Karpas-422 (cell line): ENCODE measurements at regions not wholly inside any gene's neighbourhood (a gene's known extent, or its start where the extent isn't known, plus 50 kb on each side); places are given as distances from the start of the nearest gene placed in this dataset.

Experiments
- DNase-seq: peaks from one replicate; pipeline ENCODE4 v3.0.0-alpha.2; 2015
- H2AFZ ChIP-seq: fragments of 200-600 bp; sonication (generic); 2 replicates; pipeline ENCODE4 v1.6.1; 2014; ENCODE audit warnings: antibody characterized with exemption, low read length, mixed read lengths
- H3K27ac ChIP-seq: fragments of 200-600 bp; sonication (generic); 2 replicates; pipeline ENCODE4 v1.5.1; 2014; ENCODE audit warnings: mild to moderate bottlenecking, low read length, moderate library complexity
- H3K27me3 ChIP-seq: fragments of 200-600 bp; sonication (generic); 2 replicates; pipeline ENCODE4 v1.6.1; 2014; ENCODE audit warnings: low read length, mixed read lengths
- H3K36me3 ChIP-seq: fragments of 200-600 bp; sonication (generic); 2 replicates; pipeline ENCODE4 v1.6.1; 2014; ENCODE audit warnings: low read length, mixed read lengths; ENCODE audit not compliant: insufficient read depth
- H3K4me1 ChIP-seq: fragments of 200-600 bp; sonication (generic); 2 replicates; pipeline ENCODE4 v1.6.1; 2014; ENCODE audit warnings: mild to moderate bottlenecking, low read length, mixed read lengths
- H3K4me2 ChIP-seq: fragments of 200-600 bp; sonication (generic); 2 replicates; pipeline ENCODE4 v1.6.1; 2014; ENCODE audit warnings: low read length, low read depth, mild to moderate bottlenecking; ENCODE audit not compliant: poor library complexity, severe bottlenecking
- H3K4me3 ChIP-seq: fragments of 200-600 bp; sonication (generic); 2 replicates; pipeline ENCODE4 v1.5.1; 2014; ENCODE audit warnings: mild to moderate bottlenecking, antibody characterized with exemption, low read length, mixed read lengths
- H3K79me2 ChIP-seq: fragments of 200-600 bp; sonication (generic); 2 replicates; pipeline ENCODE4 v1.6.1; 2014; ENCODE audit warnings: mild to moderate bottlenecking, low read length, mixed read lengths
- H3K9ac ChIP-seq: fragments of 200-600 bp; sonication (generic); 2 replicates; pipeline ENCODE4 v1.6.0; 2014; ENCODE audit warnings: low read length
- H3K9me2 ChIP-seq: fragments of 200-600 bp; sonication (generic), shearing (Covaris generic); replicated peaks from 2 replicates; pipeline ENCODE4 v1.6.0; 2014; ENCODE audit warnings: mild to moderate bottlenecking, low read length, moderate library complexity; ENCODE audit not compliant: insufficient read depth
- H3K9me3 ChIP-seq: fragments of 300-700, 200-600 bp; sonication (generic); 2 replicates; pipeline ENCODE4 v1.6.1; 2014; ENCODE audit warnings: low read length, mixed read lengths
- H4K20me1 ChIP-seq: fragments of 200-600 bp; sonication (generic); 2 replicates; pipeline ENCODE4 v1.6.1; 2014; ENCODE audit warnings: mild to moderate bottlenecking, antibody characterized with exemption, low read length, low read depth; ENCODE audit not compliant: insufficient read depth

- Histone ChIP-seq H3K4me2 (no peak overlapping the region), H3K79me2 (no peaks in the 10 kb centered on the region), H3K9ac (no peak overlapping the region), H4K20me1 (no peaks in the 10 kb centered on the region), H3K9me3 (peaks cover 2% of the 10 kb centered on the region; the same call in 1 of the 2 replicates), H3K36me3 (no peaks in the 10 kb centered on the region), H3K27ac (no peak overlapping the region), H3K4me3 (no peak overlapping the region), H3K9me2 (no peaks in the 10 kb centered on the region), H3K4me1 (no peaks in the 10 kb centered on the region), H3K27me3 (no peaks in the 10 kb centered on the region), H2AFZ (no peak overlapping the region)
- no peak for DNase-seq
Observed at GRCh38 chr15:87713475-87713879, 543.1 kb downstream of the NTRK3 start.

GRCh38 chr15:87712211-87712610 is 544.3 kb downstream of the NTRK3 start:
- H4K20me1 ChIP-seq = no peaks in the 10 kb centered on the region
- no peaks in the 10 kb centered on the region for H3K27me3 ChIP-seq
- no peaks in the 10 kb centered on the region; the same call in 1 of the 2 replicates for H3K9me3 ChIP-seq
- H3K9ac ChIP-seq = no peak overlapping the region
- no peaks in the 10 kb centered on the region for H3K4me1 ChIP-seq
- no peaks in the 10 kb centered on the region for H3K79me2 ChIP-seq
- no peak overlapping the region for H3K4me2 ChIP-seq
- no peak overlapping the region for H2AFZ ChIP-seq
- H3K27ac ChIP-seq = no peak overlapping the region
- no peaks in the 10 kb centered on the region for H3K36me3 ChIP-seq
- H3K4me3 ChIP-seq = no peak overlapping the region
- no peaks in the 10 kb centered on the region for H3K9me2 ChIP-seq
- no peak for DNase-seq

GRCh38 chr15:87711026-87711425 is 545.5 kb downstream of the NTRK3 start:
- Histone ChIP-seq H3K27ac (no peak overlapping the region), H3K79me2 (no peaks in the 10 kb centered on the region), H3K9me3 (no peaks in the 10 kb centered on the region; the same call in 1 of the 2 replicates), H2AFZ (no peak overlapping the region), H3K36me3 (no peaks in the 10 kb centered on the region), H3K9me2 (no peaks in the 10 kb centered on the region), H3K4me2 (no peak overlapping the region), H3K27me3 (no peaks in the 10 kb centered on the region), H4K20me1 (no peaks in the 10 kb centered on the region), H3K4me1 (no peaks in the 10 kb centered on the region), H3K9ac (no peak overlapping the region), H3K4me3 (no peak overlapping the region)
- DNase-seq = no peak

- Histone ChIP-seq H4K20me1 (no peaks in the 10 kb centered on the region), H3K4me1 (no peaks in the 10 kb centered on the region), H3K4me2 (no peak overlapping the region), H2AFZ (no peak overlapping the region), H3K9ac (no peak overlapping the region), H3K27me3 (no peaks in the 10 kb centered on the region), H3K9me3 (no peaks in the 10 kb centered on the region; the same call in 1 of the 2 replicates), H3K4me3 (no peak overlapping the region), H3K9me2 (no peaks in the 10 kb centered on the region), H3K36me3 (no peaks in the 10 kb centered on the region), H3K27ac (no peak overlapping the region), H3K79me2 (no peaks in the 10 kb centered on the region)
- DNase-seq = no peak
Observed at GRCh38 chr15:87710406-87710805, 546.1 kb downstream of the NTRK3 start.

GRCh38 chr15:87707566-87708130 is 548.9 kb downstream of the NTRK3 start:
- Histone ChIP-seq H3K36me3 (no peaks in the 10 kb centered on the region), H3K4me2 (no peak overlapping the region), H3K27ac (no peak overlapping the region), H3K9me2 (no peaks in the 10 kb centered on the region), H3K4me1 (no peaks in the 10 kb centered on the region), H2AFZ (no peak overlapping the region), H3K9ac (no peak overlapping the region), H3K27me3 (no peaks in the 10 kb centered on the region), H3K9me3 (no peaks in the 10 kb centered on the region; the same call in 1 of the 2 replicates), H3K79me2 (no peaks in the 10 kb centered on the region), H3K4me3 (no peak overlapping the region), H4K20me1 (no peaks in the 10 kb centered on the region)
- no peak for DNase-seq

GRCh38 chr15:87707071-87707470 is 549.5 kb downstream of the NTRK3 start:
- H3K27me3 ChIP-seq = no peaks in the 10 kb centered on the region
- no peaks in the 10 kb centered on the region for H4K20me1 ChIP-seq
- H2AFZ ChIP-seq = no peak overlapping the region
- no peaks in the 10 kb centered on the region for H3K79me2 ChIP-seq
- no peak overlapping the region for H3K4me3 ChIP-seq
- DNase-seq = no peak
- H3K9me3 ChIP-seq = no peaks in the 10 kb centered on the region; the same call in 1 of the 2 replicates
- no peak overlapping the region for H3K9ac ChIP-seq
- no peaks in the 10 kb centered on the region for H3K36me3 ChIP-seq
- H3K9me2 ChIP-seq = no peaks in the 10 kb centered on the region
- no peak overlapping the region for H3K4me2 ChIP-seq
- no peaks in the 10 kb centered on the region for H3K4me1 ChIP-seq
- no peak overlapping the region for H3K27ac ChIP-seq

- DNase-seq = no peak
- Histone ChIP-seq H3K4me2 (no peak overlapping the region), H3K79me2 (no peaks in the 10 kb centered on the region), H3K9ac (no peak overlapping the region), H3K4me3 (no peak overlapping the region), H3K9me3 (no peaks in the 10 kb centered on the region; the same call in 1 of the 2 replicates), H2AFZ (no peak overlapping the region), H3K4me1 (no peaks in the 10 kb centered on the region), H3K36me3 (no peaks in the 10 kb centered on the region), H4K20me1 (no peaks in the 10 kb centered on the region), H3K27ac (no peak overlapping the region), H3K27me3 (no peaks in the 10 kb centered on the region), H3K9me2 (no peaks in the 10 kb centered on the region)
Observed at GRCh38 chr15:87706001-87706400, 550.5 kb downstream of the NTRK3 start.

- no peak overlapping the region for H3K27ac ChIP-seq
- DNase-seq = no peak
- H3K9ac ChIP-seq = no peak overlapping the region
- H3K4me2 ChIP-seq = no peak overlapping the region
- no peaks in the 10 kb centered on the region for H3K9me3 ChIP-seq
- no peaks in the 10 kb centered on the region for H3K27me3 ChIP-seq
- no peaks in the 10 kb centered on the region for H3K79me2 ChIP-seq
- H3K36me3 ChIP-seq = no peaks in the 10 kb centered on the region
- no peak overlapping the region for H2AFZ ChIP-seq
- H3K4me1 ChIP-seq = no peaks in the 10 kb centered on the region
- H3K9me2 ChIP-seq = no peaks in the 10 kb centered on the region
- no peak overlapping the region for H3K4me3 ChIP-seq
- no peaks in the 10 kb centered on the region for H4K20me1 ChIP-seq
Observed at GRCh38 chr15:87704276-87704675, 552.3 kb downstream of the NTRK3 start.
